Keratinocyte (primary cell): ENCODE measurements at regions not wholly inside any gene's neighbourhood (a gene's known extent, or its start where the extent isn't known, plus 50 kb on each side); places are given as distances from the start of the nearest gene placed in this dataset.

Source experiments
- DNase-seq: peaks from one replicate; pipeline ENCODE4 v3.0.0-alpha.2; 2011; ENCODE audit warnings: low read depth, missing footprints, low spot score
- FAIRE-seq: peaks from 2 replicates; lab custom pipeline; 2011; peaks lifted over from hg19 to GRCh38; lab: Jason Lieb, UNC
- H2AFZ ChIP-seq: 2 replicates; pipeline ENCODE4 v1.6.0; 2012; ENCODE audit warnings: low read length, control low read depth, inconsistent platforms; ENCODE audit not compliant: control insufficient read depth
- H3K27ac ChIP-seq: 2 replicates; pipeline ENCODE4 v1.5.1; 2011; ENCODE audit warnings: low read length; ENCODE audit not compliant: control insufficient read depth, insufficient read depth
- H3K27me3 ChIP-seq: 3 replicates; pipeline ENCODE4 v1.6.0; 2011; ENCODE audit warnings: low read length; ENCODE audit not compliant: control insufficient read depth, insufficient read depth; ENCODE audit errors: extremely low read depth
- H3K36me3 ChIP-seq, 2 experiments: 2 replicates in 1 of 2; 3 replicates in 1 of 2; pipeline ENCODE4 v1.5.1; 2011; ENCODE audit warnings: low read length in 2 of 2, mild to moderate bottlenecking in 1 of 2; ENCODE audit not compliant: control insufficient read depth in 2 of 2, insufficient read depth in 2 of 2; ENCODE audit errors: extremely low read depth in 1 of 2
- H3K4me1 ChIP-seq: 3 replicates; pipeline ENCODE4 v1.5.1; 2011; ENCODE audit warnings: low read length; ENCODE audit not compliant: control insufficient read depth, insufficient read depth; ENCODE audit errors: extremely low read depth
- H3K4me2 ChIP-seq: 3 replicates; pipeline ENCODE4 v1.6.0; 2011; ENCODE audit warnings: low read depth, low read length; ENCODE audit not compliant: control insufficient read depth, insufficient read depth; ENCODE audit errors: extremely low read depth
- H3K4me3 ChIP-seq, 3 experiments: fragments of 200-600 bp in 1 of 3; sonication (generic) in 1 of 3; 2 replicates in 2 of 3; 3 replicates in 1 of 3; pipeline ENCODE4 v1.5.1; 2011 to 2016; ENCODE audit warnings: low read length in 3 of 3, mild to moderate bottlenecking in 3 of 3, control low read depth in 2 of 3, inconsistent platforms in 1 of 3, low read depth in 1 of 3, mixed read lengths in 1 of 3, mixed run types in 1 of 3, moderate library complexity in 1 of 3; ENCODE audit not compliant: control insufficient read depth in 2 of 3, insufficient read depth in 2 of 3; ENCODE audit errors: extremely low read depth in 1 of 3
- H3K79me2 ChIP-seq: 2 replicates; pipeline ENCODE4 v1.6.0; 2012; ENCODE audit warnings: low read length; ENCODE audit not compliant: control insufficient read depth, insufficient read depth
- H3K9ac ChIP-seq: 3 replicates; pipeline ENCODE4 v1.6.0; 2011; ENCODE audit warnings: low read length; ENCODE audit not compliant: control insufficient read depth, insufficient read depth; ENCODE audit errors: extremely low read depth
- H3K9me1 ChIP-seq: 3 replicates; pipeline ENCODE4 v1.6.0; 2011; ENCODE audit warnings: low read length; ENCODE audit not compliant: control insufficient read depth, insufficient read depth; ENCODE audit errors: extremely low read depth
- H3K9me3 ChIP-seq: 2 replicates; pipeline ENCODE4 v1.5.1; 2012; ENCODE audit warnings: low read depth, low read length; ENCODE audit not compliant: control insufficient read depth
- H4K20me1 ChIP-seq: 3 replicates; pipeline ENCODE4 v1.6.0; 2011; ENCODE audit warnings: low read length; ENCODE audit not compliant: control insufficient read depth, insufficient read depth; ENCODE audit errors: extremely low read depth
- EZH2 ChIP-seq: IDR thresholded peaks from one replicate; pipeline ENCODE4 v1.6.1; 2012; ENCODE audit warnings: inconsistent platforms, mild to moderate bottlenecking, low read length, moderate library complexity
- dilution Hi-C: fragments of 300-500 bp; cut with MboI; formaldehyde crosslinking; loops from one replicate; pipeline ENCODE4 v1.7.0; 2020; ENCODE audit warnings: low sequenced_read_pairs; ENCODE audit not compliant: extremely low pct_ligation_motif_present
- TF ChIP-seq, protein P1 (sequence below), 3 experiments: IDR thresholded peaks in 1 of 3; conservative IDR thresholded peaks in 1 of 3; optimal IDR thresholded peaks in 1 of 3; 2 replicates in 2 of 3; 3 replicates in 1 of 3; pipeline versions ENCODE3 to v1.5.1; 2011; ENCODE audit warnings: low read length in 3 of 3, mild to moderate bottlenecking in 3 of 3, moderate library complexity in 2 of 3, control low read depth in 1 of 3, inconsistent platforms in 1 of 3; ENCODE audit not compliant: insufficient read depth in 2 of 3; ENCODE audit errors: extremely low read depth in 1 of 3

- Histone ChIP-seq H3K4me1 (peaks cover 11% of the 10 kb centered on the region), H3K9me3 (no peaks in the 10 kb centered on the region), H3K9ac (no peak overlapping the region), H3K27me3 (no peaks in the 10 kb centered on the region), H4K20me1 (no peaks in the 10 kb centered on the region), H3K79me2 (no peaks in the 10 kb centered on the region), H3K36me3 (no peaks in the 10 kb centered on the region), H3K4me2 (no peak overlapping the region), H3K9me1 (no peaks in the 10 kb centered on the region), H3K4me3 (no peak overlapping the region), H2AFZ (no peak overlapping the region), H3K27ac (no peak overlapping the region)
- DNase-seq: no peak
- FAIRE-seq: no peak
- dilution Hi-C loops: no loop called here
- TF ChIP-seq EZH2: no peak
- TF ChIP-seq, protein P1, sequence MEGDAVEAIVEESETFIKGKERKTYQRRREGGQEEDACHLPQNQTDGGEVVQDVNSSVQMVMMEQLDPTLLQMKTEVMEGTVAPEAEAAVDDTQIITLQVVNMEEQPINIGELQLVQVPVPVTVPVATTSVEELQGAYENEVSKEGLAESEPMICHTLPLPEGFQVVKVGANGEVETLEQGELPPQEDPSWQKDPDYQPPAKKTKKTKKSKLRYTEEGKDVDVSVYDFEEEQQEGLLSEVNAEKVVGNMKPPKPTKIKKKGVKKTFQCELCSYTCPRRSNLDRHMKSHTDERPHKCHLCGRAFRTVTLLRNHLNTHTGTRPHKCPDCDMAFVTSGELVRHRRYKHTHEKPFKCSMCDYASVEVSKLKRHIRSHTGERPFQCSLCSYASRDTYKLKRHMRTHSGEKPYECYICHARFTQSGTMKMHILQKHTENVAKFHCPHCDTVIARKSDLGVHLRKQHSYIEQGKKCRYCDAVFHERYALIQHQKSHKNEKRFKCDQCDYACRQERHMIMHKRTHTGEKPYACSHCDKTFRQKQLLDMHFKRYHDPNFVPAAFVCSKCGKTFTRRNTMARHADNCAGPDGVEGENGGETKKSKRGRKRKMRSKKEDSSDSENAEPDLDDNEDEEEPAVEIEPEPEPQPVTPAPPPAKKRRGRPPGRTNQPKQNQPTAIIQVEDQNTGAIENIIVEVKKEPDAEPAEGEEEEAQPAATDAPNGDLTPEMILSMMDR (optimal IDR thresholded peaks at IDR 0.05 in 1 of 3, IDR thresholded peaks at IDR 0.05 in 1 of 3, conservative IDR thresholded peaks at IDR 0.05 in 1 of 3; ENCODE audit: extremely low read depth in 1 of 3, insufficient read depth in 2 of 3, low read length in 3 of 3): no peak
Measured at GRCh38 chr2:65605743-65606058, 173.3 kb upstream of the SPRED2 start.

DNA sequence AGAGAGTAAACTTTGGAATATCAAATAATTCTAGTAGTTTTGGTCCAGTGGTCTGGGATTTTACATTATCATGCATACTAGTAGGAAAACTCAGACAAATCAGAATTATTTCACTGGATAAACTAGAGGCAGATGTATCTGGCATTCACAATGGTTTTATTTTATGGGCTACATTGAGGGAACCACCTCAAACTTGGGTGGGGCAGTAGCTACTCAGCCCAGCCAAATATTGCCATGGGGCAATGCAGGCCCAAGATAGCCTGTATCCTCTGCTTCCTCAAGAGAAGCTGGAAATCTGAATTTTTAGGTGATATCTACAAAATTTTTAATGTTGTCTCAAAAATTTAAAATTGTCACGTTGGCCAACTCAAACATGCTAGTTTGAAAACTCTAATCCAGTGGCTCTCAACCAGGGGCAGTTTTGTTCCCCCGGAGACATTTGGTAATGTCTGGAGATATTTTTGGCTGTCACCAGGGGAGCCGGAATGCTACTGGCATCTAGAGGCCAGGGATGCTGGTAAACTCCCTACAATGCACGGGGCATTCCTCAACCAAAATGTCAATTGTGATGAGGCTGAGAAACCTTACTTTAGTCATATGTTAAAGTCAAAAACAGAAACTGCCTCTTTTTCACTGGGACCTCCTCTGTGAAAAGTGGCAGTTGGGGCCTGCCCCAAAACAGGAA is 172.8 kb upstream of the SPRED2 start:
- Histone ChIP-seq H3K4me3 (no peak overlapping the region), H3K9me1 (no peaks in the 10 kb centered on the region), H3K27ac (no peak overlapping the region), H3K4me2 (no peak overlapping the region), H4K20me1 (no peaks in the 10 kb centered on the region), H3K9ac (no peak overlapping the region), H3K4me1 (peaks cover 11% of the 10 kb centered on the region), H3K79me2 (no peaks in the 10 kb centered on the region), H2AFZ (no peak overlapping the region), H3K27me3 (no peaks in the 10 kb centered on the region), H3K36me3 (no peaks in the 10 kb centered on the region), H3K9me3 (no peaks in the 10 kb centered on the region)
- dilution Hi-C loops: no loop called here
- TF ChIP-seq, protein P1 (optimal IDR thresholded peaks at IDR 0.05 in 1 of 3, IDR thresholded peaks at IDR 0.05 in 1 of 3, conservative IDR thresholded peaks at IDR 0.05 in 1 of 3; ENCODE audit: extremely low read depth in 1 of 3, insufficient read depth in 2 of 3, low read length in 3 of 3): no peak
- no peak for TF ChIP-seq EZH2
- no peak for DNase-seq
- no peak for FAIRE-seq
